PC-3 (cell line): ENCODE measurements at regions not wholly inside any gene's neighbourhood (a gene's known extent, or its start where the extent isn't known, plus 50 kb on each side); places are given as distances from the start of the nearest gene placed in this dataset.

Experiments
- ATAC-seq: fragments of 200-7000 bp; cut with Tn5 transposase; 2 replicates; pipeline ENCODE4 v1.9.1; 2020; ENCODE audit warnings: mild to moderate bottlenecking, moderate library complexity
- BruUV-seq: library from RNA; stranded (reverse); fragments of 400-500 nt; replicated peaks from 2 replicates; lab custom pipeline; 2021; lab: Mats Ljungman, UMichigan
- CTCF ChIA-PET: fragments of 300-600 bp; sonication (Branson Sonifier 250); formaldehyde crosslinking; loops from one replicate; lab custom pipeline; 2022; ENCODE audit warnings: antibody characterized with exemption; lab: Charles Lee
- POLR2A ChIA-PET: fragments of 300-600 bp; sonication (Branson Sonifier 250); formaldehyde crosslinking; loops from one replicate; lab custom pipeline; 2022; ENCODE audit warnings: antibody characterized with exemption; ENCODE audit not compliant: unreplicated experiment; lab: Charles Lee
- DNase-seq: peaks from one replicate; pipeline ENCODE4 v3.0.0-alpha.2; 2015
- H2AFZ ChIP-seq: fragments of 300-600 bp; sonication (generic); 2 replicates; pipeline ENCODE4 v1.6.0; 2016; ENCODE audit warnings: antibody characterized with exemption, low read length
- H3F3A ChIP-seq: fragments of 300-600 bp; sonication (generic); one replicate; pipeline ENCODE4 v1.6.0; 2017; ENCODE audit warnings: antibody characterized with exemption, low read length, control low read depth, mild to moderate bottlenecking; ENCODE audit not compliant: unreplicated experiment
- H3K27ac ChIP-seq: fragments of 300-600 bp; sonication (generic); 2 replicates; pipeline ENCODE4 v1.5.1; 2016; ENCODE audit warnings: mild to moderate bottlenecking, low read length
- H3K27me3 ChIP-seq: fragments of 300-600 bp; sonication (generic); 2 replicates; pipeline ENCODE4 v1.6.1; 2016; ENCODE audit warnings: low read length, mixed read lengths
- H3K36me3 ChIP-seq: fragments of 300-600 bp; sonication (generic); 2 replicates; pipeline ENCODE4 v1.6.1; 2016; ENCODE audit warnings: low read depth, mixed run types, low read length, mixed read lengths
- H3K4me1 ChIP-seq: fragments of 300-600 bp; sonication (generic); 2 replicates; pipeline ENCODE4 v1.5.1; 2016; ENCODE audit warnings: low read length; ENCODE audit not compliant: insufficient read depth
- H3K4me2 ChIP-seq: fragments of 300-600 bp; sonication (generic); 2 replicates; pipeline ENCODE4 v1.6.0; 2016; ENCODE audit warnings: low read length
- H3K4me3 ChIP-seq: fragments of 300-600 bp; sonication (generic); 2 replicates; pipeline ENCODE4 v1.5.1; 2016; ENCODE audit warnings: mild to moderate bottlenecking, low read length, mixed read lengths
- H3K79me2 ChIP-seq: fragments of 300-600 bp; sonication (generic); 2 replicates; pipeline ENCODE4 v1.6.1; 2017; ENCODE audit warnings: low read length, mixed read lengths
- H3K9ac ChIP-seq: fragments of 300-600 bp; sonication (generic); 2 replicates; pipeline ENCODE4 v1.6.0; 2016; ENCODE audit warnings: mild to moderate bottlenecking, low read length
- H3K9me2 ChIP-seq: fragments of 300-600 bp; sonication (generic); replicated peaks from 2 replicates; pipeline ENCODE4 v1.6.1; 2016; ENCODE audit warnings: mixed run types, low read length, mixed read lengths
- H3K9me3 ChIP-seq: fragments of 300-600 bp; sonication (generic); 2 replicates; pipeline ENCODE4 v1.6.1; 2016; ENCODE audit warnings: low read length, mixed read lengths
- H4K20me1 ChIP-seq: fragments of 300-600 bp; sonication (generic); 2 replicates; pipeline ENCODE4 v1.6.1; 2016; ENCODE audit warnings: low read length, mixed read lengths
- EZH2 ChIP-seq: fragments of 300-600 bp; sonication (generic); IDR thresholded peaks from one replicate; pipeline ENCODE4 v1.6.1; 2017; ENCODE audit warnings: antibody characterized with exemption, mild to moderate bottlenecking, low read length; ENCODE audit not compliant: unreplicated experiment
- EZH2phosphoT487 ChIP-seq: fragments of 300-600 bp; sonication (generic); IDR thresholded peaks from 2 replicates; pipeline ENCODE4 v1.6.1; 2018; ENCODE audit warnings: mild to moderate bottlenecking, antibody characterized with exemption, low read length, borderline replicate concordance
- intact Hi-C: fragments of 100-400 bp; cut with micrococcal nuclease; formaldehyde crosslinking; loops from 2 replicates; pipeline ENCODE4 v1.9.0; 2023
- TF ChIP-seq, protein P1 (sequence below): fragments of 300-600 bp; sonication (generic); conservative IDR thresholded peaks from 2 replicates; pipeline ENCODE4 v1.5.1; 2017; ENCODE audit warnings: antibody characterized with exemption, low read depth, mild to moderate bottlenecking, low read length

DNA sequence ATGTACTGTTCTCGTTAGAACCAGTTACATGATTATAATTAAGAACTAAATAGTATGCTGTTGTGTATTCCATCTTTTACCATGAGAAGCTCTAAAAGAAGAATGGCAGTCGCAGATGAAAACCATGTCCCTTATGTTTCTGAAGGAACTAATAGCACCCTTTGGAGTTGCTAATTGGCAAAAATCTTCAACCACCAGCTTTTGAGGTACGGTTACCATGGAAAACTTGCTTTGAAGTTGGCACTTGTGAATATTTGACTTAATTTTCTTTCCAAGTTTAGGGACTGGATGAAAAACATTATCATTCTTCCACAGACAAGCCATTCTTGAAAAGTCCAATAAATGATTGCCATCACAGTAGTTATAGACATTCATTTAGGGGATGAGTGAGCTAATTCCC is 666.6 kb upstream of the ROBO1 start:
- no peaks in the 10 kb centered on the region for H4K20me1 ChIP-seq

DNA sequence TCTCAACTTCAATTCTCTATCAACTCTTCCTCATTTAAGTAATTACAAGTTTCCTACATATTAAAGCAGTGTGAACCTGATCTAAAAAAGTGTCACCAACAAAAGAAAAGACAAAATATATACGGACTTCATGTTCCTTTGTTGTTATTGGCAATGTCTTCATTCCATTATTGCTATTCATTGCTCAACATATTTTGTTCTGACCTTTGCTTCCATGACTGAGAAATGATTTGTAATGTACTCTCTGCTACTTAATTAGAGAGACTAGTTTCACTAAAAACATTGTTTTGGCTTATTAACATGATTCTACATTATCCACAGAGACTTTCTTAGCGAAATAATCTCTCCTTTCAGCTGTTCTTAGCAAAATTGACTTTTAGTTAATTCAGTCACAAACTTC is 657.2 kb upstream of the ROBO1 start:
- BruUV-seq = no TSS peak
- no peaks in the 10 kb centered on the region for H3K9me3 ChIP-seq
- CTCF ChIA-PET = no interaction called here

More for the DNA sequence above, 666.6 kb upstream of the ROBO1 start:
- no peaks in the 10 kb centered on the region for H3K9me3 ChIP-seq
- ChIA-PET CTCF (no interaction called here), POLR2A (no interaction called here)
- DNase-seq (no peak), ATAC-seq (no peak)
- intact Hi-C loops = no loop called here
- no peaks in the 10 kb centered on the region for H3K9me2 ChIP-seq
- H2AFZ ChIP-seq = no peak overlapping the region
- no peak overlapping the region for H3K4me2 ChIP-seq
- no peaks in the 10 kb centered on the region for H3K36me3 ChIP-seq
- no peaks in the 10 kb centered on the region for H3K27me3 ChIP-seq
- no peak overlapping the region for H3K4me3 ChIP-seq
- H3K9ac ChIP-seq = no peak overlapping the region
- TF ChIP-seq EZH2 = no peak
- TF ChIP-seq EZH2phosphoT487 = no peak
- TF ChIP-seq, protein P1, sequence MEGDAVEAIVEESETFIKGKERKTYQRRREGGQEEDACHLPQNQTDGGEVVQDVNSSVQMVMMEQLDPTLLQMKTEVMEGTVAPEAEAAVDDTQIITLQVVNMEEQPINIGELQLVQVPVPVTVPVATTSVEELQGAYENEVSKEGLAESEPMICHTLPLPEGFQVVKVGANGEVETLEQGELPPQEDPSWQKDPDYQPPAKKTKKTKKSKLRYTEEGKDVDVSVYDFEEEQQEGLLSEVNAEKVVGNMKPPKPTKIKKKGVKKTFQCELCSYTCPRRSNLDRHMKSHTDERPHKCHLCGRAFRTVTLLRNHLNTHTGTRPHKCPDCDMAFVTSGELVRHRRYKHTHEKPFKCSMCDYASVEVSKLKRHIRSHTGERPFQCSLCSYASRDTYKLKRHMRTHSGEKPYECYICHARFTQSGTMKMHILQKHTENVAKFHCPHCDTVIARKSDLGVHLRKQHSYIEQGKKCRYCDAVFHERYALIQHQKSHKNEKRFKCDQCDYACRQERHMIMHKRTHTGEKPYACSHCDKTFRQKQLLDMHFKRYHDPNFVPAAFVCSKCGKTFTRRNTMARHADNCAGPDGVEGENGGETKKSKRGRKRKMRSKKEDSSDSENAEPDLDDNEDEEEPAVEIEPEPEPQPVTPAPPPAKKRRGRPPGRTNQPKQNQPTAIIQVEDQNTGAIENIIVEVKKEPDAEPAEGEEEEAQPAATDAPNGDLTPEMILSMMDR = no peak
- H3F3A ChIP-seq = no peaks in the 10 kb centered on the region
- no peak overlapping the region for H3K27ac ChIP-seq
- no peaks in the 10 kb centered on the region for H3K79me2 ChIP-seq
- no TSS peak for BruUV-seq
- H3K4me1 ChIP-seq = no peaks in the 10 kb centered on the region

DNA sequence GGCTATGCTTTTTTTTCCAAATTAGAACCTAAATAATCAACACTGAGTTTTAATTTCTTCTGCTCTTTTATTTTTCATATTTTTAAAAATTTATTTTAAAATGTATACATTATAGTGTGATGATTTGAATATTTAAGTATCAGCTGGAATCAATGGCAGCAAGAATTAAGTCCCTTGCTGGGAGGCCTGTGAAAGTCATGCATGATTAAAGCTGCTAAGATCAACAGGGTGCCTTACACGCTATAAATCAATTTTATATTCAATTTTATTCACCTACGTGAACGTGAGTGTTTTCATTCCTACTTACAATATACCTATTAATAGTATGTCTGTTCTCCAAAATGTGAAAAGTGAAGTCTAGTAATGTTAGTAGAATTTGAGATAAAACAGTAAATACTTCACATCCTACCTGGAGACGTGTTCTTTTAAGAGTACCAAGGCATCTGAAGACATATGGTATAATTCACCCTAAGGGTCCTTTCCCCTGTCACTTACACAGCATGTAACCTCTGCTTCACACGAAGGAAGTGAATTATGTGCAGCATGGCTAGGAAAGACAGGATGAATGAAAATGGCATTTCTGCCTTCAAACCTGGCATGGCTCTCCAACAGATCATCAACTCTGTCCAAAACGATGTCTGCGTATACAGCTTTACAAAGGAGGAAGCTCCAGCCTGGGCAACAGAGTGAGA is 640.4 kb upstream of the ROBO1 start:
- H3K36me3 ChIP-seq = no peaks in the 10 kb centered on the region
- no peaks in the 10 kb centered on the region for H3F3A ChIP-seq
- H3K27ac ChIP-seq = no peak overlapping the region
- ATAC-seq = no peak
- no peaks in the 10 kb centered on the region for H3K4me1 ChIP-seq
- no peak overlapping the region for H3K9ac ChIP-seq
- no peaks in the 10 kb centered on the region for H3K27me3 ChIP-seq
- H3K79me2 ChIP-seq = no peaks in the 10 kb centered on the region
- H3K9me3 ChIP-seq = no peaks in the 10 kb centered on the region
- BruUV-seq = no TSS peak
- no peak for TF ChIP-seq EZH2
- no peak overlapping the region for H2AFZ ChIP-seq
- no peak overlapping the region for H3K4me2 ChIP-seq
- H3K4me3 ChIP-seq = no peak overlapping the region
- ChIA-PET CTCF (no interaction called here), POLR2A (no interaction called here)
- intact Hi-C loops = no loop called here
- H3K9me2 ChIP-seq = no peaks in the 10 kb centered on the region
- no peaks in the 10 kb centered on the region for H4K20me1 ChIP-seq
- DNase-seq = no peak

More for the DNA sequence above, 657.2 kb upstream of the ROBO1 start:
- TF ChIP-seq EZH2 (no peak), EZH2phosphoT487 (no peak)
- TF ChIP-seq, protein P1 = no peak
- Histone ChIP-seq H3K9me2 (no peaks in the 10 kb centered on the region), H3K4me3 (no peak overlapping the region), H3K4me2 (no peak overlapping the region), H3F3A (no peaks in the 10 kb centered on the region), H3K4me1 (no peaks in the 10 kb centered on the region), H3K27ac (no peak overlapping the region), H2AFZ (no peak overlapping the region), H3K9ac (no peak overlapping the region), H4K20me1 (no peaks in the 10 kb centered on the region), H3K36me3 (no peaks in the 10 kb centered on the region), H3K27me3 (no peaks in the 10 kb centered on the region), H3K79me2 (no peaks in the 10 kb centered on the region)
- no peak for DNase-seq
- no peak for ATAC-seq
- intact Hi-C loops = no loop called here
- POLR2A ChIA-PET = no interaction called here
